Sigmoid colon (tissue), 6 donors: ENCODE measurements at regions not wholly inside any gene's neighbourhood (a gene's known extent, or its start where the extent isn't known, plus 50 kb on each side); places are given as distances from the start of the nearest gene placed in this dataset.

Experiments used
- DNase-seq: peaks from one replicate; pipeline ENCODE4 v3.0.0-alpha.2; 2019
- H3K27ac ChIP-seq, 4 donors: fragments of 200-600 bp; sonication (generic); one replicate each; pipeline ENCODE4 v1.5.1; 2016 to 2019; ENCODE audit warnings: mild to moderate bottlenecking in 1 of 4
- H3K27me3 ChIP-seq, 3 donors: fragments of 200-600 bp; sonication (generic); one replicate each; pipeline ENCODE4 v1.5.1; 2019; ENCODE audit warnings: mild to moderate bottlenecking in 1 of 3
- H3K36me3 ChIP-seq, 4 donors: fragments of 200-600 bp; sonication (generic); one replicate each; pipeline ENCODE4 v1.5.1; 2016 to 2019
- H3K4me1 ChIP-seq, 4 donors: fragments of 200-600 bp; sonication (generic); one replicate each; pipeline ENCODE4 v1.5.1; 2017 to 2019
- H3K4me3 ChIP-seq, 4 donors: fragments of 200-600 bp; sonication (generic); one replicate each; pipeline ENCODE4 v1.5.1; 2017 to 2019; ENCODE audit warnings: mild to moderate bottlenecking in 2 of 4, moderate library complexity in 1 of 4
- H3K9me3 ChIP-seq, 4 donors: fragments of 200-600 bp in 3 of 4; sonication (generic) in 3 of 4; one replicate each; pipeline versions ENCODE4 v1.5.1 to v1.6.1; 2013 to 2019
- EP300 ChIP-seq, 4 donors: sonication (generic); formaldehyde crosslinking; IDR thresholded peaks; one replicate each; pipeline ENCODE4 v1.6.1; 2017; ENCODE audit warnings: antibody characterized with exemption in 4 of 4
- POLR2A ChIP-seq, 2 donors: fragments of 450-650 bp; IDR thresholded peaks; one replicate each; pipeline ENCODE4 v1.6.1; 2016; ENCODE audit warnings: antibody characterized with exemption in 2 of 2, mild to moderate bottlenecking in 2 of 2, moderate library complexity in 2 of 2
- POLR2AphosphoS5 ChIP-seq, 4 donors: sonication (generic); formaldehyde crosslinking; IDR thresholded peaks; one replicate each; pipeline ENCODE4 v1.6.1; 2017; ENCODE audit warnings: antibody characterized with exemption in 4 of 4
- WGBS, 2 donors: extraction: QIAGEN DNeasy Blood & Tissue Kit; methylation state at CpG; one replicate each; pipeline ENCODE4 v1.1.7; 2013; 5-methylcytosine and 5-hydroxymethylcytosine counted together
- intact Hi-C: fragments of 100-400 bp; cut with DNase I; formaldehyde crosslinking; loops from one replicate; pipeline ENCODE4 v1.15.1; 2023
- TF ChIP-seq, protein P1 (sequence below), 4 experiments: fragments of 450-650 bp in 3 of 4; fragments of 200-600 bp in 1 of 4; IDR thresholded peaks; one replicate each; pipeline ENCODE4 v1.5.1; 2016 to 2019; ENCODE audit warnings: antibody characterized with exemption in 4 of 4, mild to moderate bottlenecking in 3 of 4, moderate library complexity in 2 of 4
- donor health status: healthy with polysubstance abuse.
- donor health status: healthy.

GRCh38 chr4:165774326-165774725, 98.7 kb upstream of the TLL1 start:
- no peak overlapping the region for H3K4me3 ChIP-seq
- H3K27ac ChIP-seq, result no peak overlapping the region
- H3K27me3 ChIP-seq, result no peaks in the 10 kb centered on the region
- 72 to 75% methylated on average over 1 of the region's 1 CpG for WGBS, 2 donors
- intact Hi-C loops, result no loop called here
- DNase-seq, result no peak
- H3K9me3 ChIP-seq, result peaks cover 0 to 4% (median 0%) of the 10 kb centered on the region in 4 donors
- no peaks in the 10 kb centered on the region for H3K36me3 ChIP-seq
- H3K4me1 ChIP-seq, result no peaks in the 10 kb centered on the region
- TF ChIP-seq, protein P1, sequence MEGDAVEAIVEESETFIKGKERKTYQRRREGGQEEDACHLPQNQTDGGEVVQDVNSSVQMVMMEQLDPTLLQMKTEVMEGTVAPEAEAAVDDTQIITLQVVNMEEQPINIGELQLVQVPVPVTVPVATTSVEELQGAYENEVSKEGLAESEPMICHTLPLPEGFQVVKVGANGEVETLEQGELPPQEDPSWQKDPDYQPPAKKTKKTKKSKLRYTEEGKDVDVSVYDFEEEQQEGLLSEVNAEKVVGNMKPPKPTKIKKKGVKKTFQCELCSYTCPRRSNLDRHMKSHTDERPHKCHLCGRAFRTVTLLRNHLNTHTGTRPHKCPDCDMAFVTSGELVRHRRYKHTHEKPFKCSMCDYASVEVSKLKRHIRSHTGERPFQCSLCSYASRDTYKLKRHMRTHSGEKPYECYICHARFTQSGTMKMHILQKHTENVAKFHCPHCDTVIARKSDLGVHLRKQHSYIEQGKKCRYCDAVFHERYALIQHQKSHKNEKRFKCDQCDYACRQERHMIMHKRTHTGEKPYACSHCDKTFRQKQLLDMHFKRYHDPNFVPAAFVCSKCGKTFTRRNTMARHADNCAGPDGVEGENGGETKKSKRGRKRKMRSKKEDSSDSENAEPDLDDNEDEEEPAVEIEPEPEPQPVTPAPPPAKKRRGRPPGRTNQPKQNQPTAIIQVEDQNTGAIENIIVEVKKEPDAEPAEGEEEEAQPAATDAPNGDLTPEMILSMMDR (IDR thresholded peaks at IDR 0.05), result no peak
- no peak for TF ChIP-seq POLR2AphosphoS5 (IDR thresholded peaks at IDR 0.05)
- TF ChIP-seq POLR2A (IDR thresholded peaks at IDR 0.05), result no peak
- TF ChIP-seq EP300 (IDR thresholded peaks at IDR 0.05), result no peak

GRCh38 chr4:165779950-165780670, 92.9 kb upstream of the TLL1 start:
- DNase-seq, result no peak
- Histone ChIP-seq H3K9me3 (peaks cover 0 to 4% (median 0%) of the 10 kb centered on the region in 4 donors), H3K36me3 (no peaks in the 10 kb centered on the region), H3K27ac (no peak overlapping the region), H3K4me3 (no peak overlapping the region), H3K4me1 (peaks cover 0 to 8% (median 3%) of the 10 kb centered on the region in 4 donors), H3K27me3 (no peaks in the 10 kb centered on the region)
- intact Hi-C loops, result no loop called here
- TF ChIP-seq EP300 (IDR thresholded peaks at IDR 0.05), result no peak
- TF ChIP-seq POLR2A (IDR thresholded peaks at IDR 0.05), result no peak
- TF ChIP-seq, protein P1 (IDR thresholded peaks at IDR 0.05), result no peak
- TF ChIP-seq POLR2AphosphoS5 (IDR thresholded peaks at IDR 0.05), result no peak
- 68 to 84% methylated on average over 5 of the region's 5 CpGs for WGBS, 2 donors

DNA sequence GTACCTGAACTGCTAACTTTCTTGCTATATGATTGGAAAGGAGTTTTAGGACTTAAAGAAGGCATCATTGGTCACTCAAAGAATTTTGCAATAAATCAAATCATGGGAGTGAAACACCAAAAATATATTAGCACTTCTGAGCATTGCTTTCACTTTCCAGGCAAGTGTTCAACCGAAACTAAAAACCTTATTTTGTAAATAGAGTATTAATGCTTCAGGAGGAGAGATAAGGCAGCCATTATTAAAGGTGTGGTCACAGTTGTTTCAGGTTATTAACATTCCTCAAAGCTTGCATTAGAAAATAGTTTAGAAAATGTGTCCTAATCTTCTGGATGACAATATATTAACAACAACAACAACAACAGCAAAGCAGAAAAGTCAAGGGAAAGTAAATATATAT, 92.3 kb upstream of the TLL1 start:
- Histone ChIP-seq H3K36me3 (no peaks in the 10 kb centered on the region), H3K27me3 (no peaks in the 10 kb centered on the region), H3K9me3 (peaks cover 0 to 4% (median 0%) of the 10 kb centered on the region in 4 donors), H3K4me3 (no peak overlapping the region), H3K27ac (no peak overlapping the region), H3K4me1 (peaks cover 0 to 13% (median 8%) of the 10 kb centered on the region in 4 donors)
- intact Hi-C loops, result no loop called here
- DNase-seq, result no peak
- TF ChIP-seq POLR2A (IDR thresholded peaks at IDR 0.05) (no peak), POLR2AphosphoS5 (IDR thresholded peaks at IDR 0.05) (no peak), EP300 (IDR thresholded peaks at IDR 0.05) (no peak)
- TF ChIP-seq, protein P1 (IDR thresholded peaks at IDR 0.05), result no peak
- 37 to 38% methylated on average over 1 of the region's 1 CpG for WGBS, 2 donors

DNA sequence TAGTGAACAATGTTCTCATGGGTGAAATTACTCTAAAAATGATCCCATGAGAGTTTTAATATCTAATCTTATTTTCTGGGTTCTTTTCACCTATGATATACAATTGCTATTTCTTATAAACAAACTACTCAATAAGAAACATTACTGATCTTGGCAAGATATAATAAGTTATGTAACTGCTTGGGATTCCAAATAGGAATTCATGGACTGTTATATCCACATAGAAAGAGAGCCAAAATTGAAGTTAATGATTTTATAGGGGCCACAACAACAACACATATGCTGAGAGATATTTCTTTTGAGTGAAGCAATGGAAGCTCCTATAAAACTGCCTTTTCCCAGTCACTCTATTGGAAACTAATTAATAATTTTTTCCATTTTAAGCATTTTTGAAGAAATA, 90.4 kb upstream of the TLL1 start:
- Histone ChIP-seq H3K36me3 (no peaks in the 10 kb centered on the region), H3K9me3 (peaks cover 0 to 1% (median 0%) of the 10 kb centered on the region in 4 donors), H3K4me3 (no peak overlapping the region), H3K4me1 (peaks cover 0 to 18% (median 11%) of the 10 kb centered on the region in 4 donors), H3K27me3 (no peaks in the 10 kb centered on the region), H3K27ac (no peak overlapping the region)
- intact Hi-C loops, result no loop called here
- no peak for TF ChIP-seq POLR2AphosphoS5 (IDR thresholded peaks at IDR 0.05)
- no peak for TF ChIP-seq EP300 (IDR thresholded peaks at IDR 0.05)
- TF ChIP-seq, protein P1 (IDR thresholded peaks at IDR 0.05), result no peak
- no peak for TF ChIP-seq POLR2A (IDR thresholded peaks at IDR 0.05)
- no peak for DNase-seq

- Histone ChIP-seq H3K27ac (no peak overlapping the region), H3K4me1 (peaks cover 0 to 24% (median 17%) of the 10 kb centered on the region in 4 donors), H3K36me3 (no peaks in the 10 kb centered on the region), H3K27me3 (no peaks in the 10 kb centered on the region), H3K9me3 (no peaks in the 10 kb centered on the region), H3K4me3 (no peak overlapping the region)
- TF ChIP-seq POLR2A (IDR thresholded peaks at IDR 0.05) (no peak), EP300 (IDR thresholded peaks at IDR 0.05) (no peak), POLR2AphosphoS5 (IDR thresholded peaks at IDR 0.05) (no peak)
- TF ChIP-seq, protein P1 (IDR thresholded peaks at IDR 0.05), result no peak
- 61 to 63% methylated on average over 3 of the region's 3 CpGs for WGBS, 2 donors
- intact Hi-C loops, result no loop called here
- no peak for DNase-seq
Observed at GRCh38 chr4:165783626-165784025, 89.4 kb upstream of the TLL1 start.
